ENCODE measurements at regions not wholly inside any gene's neighbourhood (a gene's known extent, or its start where the extent isn't known, plus 50 kb on each side); places are given as distances from the start of the nearest gene placed in this dataset.

GRCh38 chr6:44062771-44063560, 64.3 kb downstream of the MRPL14 start:
- no peak for DNase-seq (ENCODE audit: low read depth, low spot score)

DNA sequence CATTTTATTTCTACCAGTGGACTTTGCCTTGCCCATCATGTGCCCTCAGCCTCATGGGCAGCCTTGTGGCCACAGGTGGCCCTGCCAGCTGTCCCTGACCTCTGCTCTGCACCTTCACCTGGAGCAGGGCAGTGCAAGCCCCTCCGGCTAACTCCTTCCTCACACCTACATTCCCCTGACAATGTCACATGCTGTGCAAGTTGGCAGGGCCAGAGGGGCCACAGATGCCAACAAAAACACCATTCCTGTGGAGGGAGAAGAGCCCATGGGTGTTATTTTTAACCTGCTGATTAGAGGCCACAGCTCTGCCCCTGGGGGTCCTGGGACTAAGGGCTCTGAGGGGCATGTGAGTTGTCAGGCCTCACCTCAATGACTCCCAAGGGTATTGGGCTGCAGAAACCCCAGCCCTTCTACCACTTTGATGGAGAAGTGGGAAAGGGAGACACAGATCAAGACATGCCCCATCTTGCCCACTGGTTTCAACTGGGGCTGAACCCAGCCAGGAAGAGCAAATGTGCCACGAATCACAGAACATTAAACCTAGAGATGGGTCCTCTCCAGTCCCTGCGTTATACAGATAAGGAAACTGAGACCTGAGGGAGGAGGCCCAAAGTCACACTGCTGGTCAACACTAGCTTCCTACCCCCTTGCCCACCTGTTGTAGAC, 65.0 kb downstream of the MRPL14 start:
- DNase-seq (ENCODE audit: low read depth, low spot score), result no peak

DNA sequence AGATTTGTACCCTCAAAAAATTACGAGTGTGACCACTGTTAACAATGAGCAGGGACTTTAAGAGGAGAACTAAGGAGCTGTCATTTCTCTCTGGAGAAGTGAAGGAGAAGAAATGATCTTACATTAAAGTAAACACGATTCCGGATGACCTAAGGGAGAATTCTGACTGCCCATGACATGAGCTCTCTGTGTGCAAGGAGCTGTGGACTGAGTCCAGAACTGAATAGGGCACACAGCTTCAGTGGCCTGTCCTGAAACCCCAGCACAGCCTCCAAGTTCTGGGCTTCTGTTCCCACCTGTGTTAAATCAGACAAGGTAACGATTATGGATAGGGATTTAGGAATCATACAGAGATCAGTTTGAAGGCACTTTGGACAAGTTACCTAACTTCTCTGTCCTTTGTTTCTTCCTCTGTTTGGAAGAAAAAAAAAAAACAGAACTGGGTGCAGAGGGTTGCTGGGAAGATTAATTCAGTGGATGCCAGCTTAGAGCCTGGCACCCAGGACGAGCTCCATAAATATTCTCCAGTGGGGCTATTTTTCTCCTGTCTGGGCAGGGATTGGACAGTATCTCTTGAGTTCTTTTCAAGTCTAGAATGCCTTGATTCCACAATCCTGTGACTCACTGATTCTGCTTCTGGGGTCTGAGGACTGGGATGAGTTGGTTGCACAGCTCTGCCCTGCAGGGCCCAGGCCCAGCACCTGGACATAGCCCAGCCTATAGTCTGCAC, 65.7 kb downstream of the MRPL14 start:
- DNase-seq (ENCODE audit: low read depth, low spot score), result no peak

GRCh38 chr6:44060612-44061374, 66.5 kb downstream of the MRPL14 start:
- no peak for DNase-seq (ENCODE audit: low read depth, low spot score)

- DNase-seq (ENCODE audit: low read depth, low spot score), result no peak
These were observed 67.6 kb downstream of the MRPL14 start for GRCh38 chr6:44059359-44060346.

DNA sequence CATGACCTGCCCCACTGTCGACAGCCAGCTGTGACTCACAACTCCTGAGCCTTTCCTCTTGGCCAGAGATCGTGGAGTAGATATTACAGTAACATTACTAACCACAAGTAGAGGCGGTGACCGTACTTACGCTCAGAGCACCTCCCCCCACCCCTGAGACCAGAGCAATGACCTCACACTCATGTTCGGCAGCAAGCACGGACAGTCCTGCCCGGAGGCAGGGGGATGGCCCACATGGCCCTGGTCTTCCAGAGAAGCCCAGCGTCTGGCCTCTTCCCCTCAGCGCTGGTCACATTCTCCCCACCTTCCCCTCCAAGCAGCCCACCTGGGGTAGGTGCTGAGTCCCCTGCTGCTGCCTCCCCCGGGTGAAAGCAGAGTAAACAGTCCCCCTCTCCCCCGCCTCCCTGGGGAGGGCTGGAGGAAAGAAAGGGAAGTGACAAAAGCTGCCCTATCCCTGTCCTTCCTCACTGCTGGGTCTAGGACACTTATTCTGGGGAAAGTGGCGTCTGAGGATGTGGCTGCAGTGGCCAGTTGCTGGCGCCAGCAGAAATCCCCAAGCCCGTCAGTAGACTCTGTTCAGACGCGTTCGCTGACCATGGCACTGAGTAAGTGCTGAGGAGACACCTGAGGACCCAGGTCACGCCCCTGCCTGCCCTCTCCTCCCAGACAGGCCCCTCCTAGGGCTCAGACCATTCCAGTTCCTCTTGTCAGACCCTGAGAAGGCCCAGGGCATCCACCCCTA, 68.5 kb downstream of the MRPL14 start:
- DNase-seq (ENCODE audit: low read depth, low spot score), result peak; percentile 85

DNA sequence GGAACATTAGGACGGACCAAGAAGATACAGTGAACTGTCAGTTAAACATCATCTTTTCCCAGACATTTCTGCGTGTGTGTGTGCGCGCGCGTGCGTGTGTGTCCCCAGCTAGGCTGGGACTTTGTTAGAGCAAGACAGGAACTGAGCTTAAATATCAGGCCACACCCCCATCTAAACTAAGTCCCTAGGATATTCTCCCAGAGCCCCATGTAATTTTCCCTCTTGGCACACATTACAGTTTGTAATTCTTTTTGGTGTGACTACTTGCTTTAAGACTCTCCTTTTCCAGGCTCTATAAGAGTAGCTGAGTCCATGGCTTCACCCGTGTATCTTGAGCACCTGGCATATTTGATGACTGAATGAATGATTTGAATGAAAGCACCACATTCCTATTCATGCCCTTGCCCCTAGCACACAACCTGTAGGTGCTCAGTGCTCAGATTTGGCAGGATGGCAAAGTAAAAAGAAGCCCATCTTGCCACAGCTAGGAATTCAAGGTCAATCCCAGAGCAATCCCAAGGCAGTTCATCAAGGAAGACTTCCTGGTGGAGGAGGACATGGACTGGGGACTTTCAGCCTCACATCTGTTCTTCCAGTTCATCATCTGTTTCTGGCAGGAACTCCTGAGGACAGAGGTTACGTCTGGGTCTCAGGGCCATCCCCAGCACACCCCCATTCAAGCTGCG, 69.2 kb downstream of the MRPL14 start:
- no peak for DNase-seq (ENCODE audit: low read depth, low spot score)

DNA sequence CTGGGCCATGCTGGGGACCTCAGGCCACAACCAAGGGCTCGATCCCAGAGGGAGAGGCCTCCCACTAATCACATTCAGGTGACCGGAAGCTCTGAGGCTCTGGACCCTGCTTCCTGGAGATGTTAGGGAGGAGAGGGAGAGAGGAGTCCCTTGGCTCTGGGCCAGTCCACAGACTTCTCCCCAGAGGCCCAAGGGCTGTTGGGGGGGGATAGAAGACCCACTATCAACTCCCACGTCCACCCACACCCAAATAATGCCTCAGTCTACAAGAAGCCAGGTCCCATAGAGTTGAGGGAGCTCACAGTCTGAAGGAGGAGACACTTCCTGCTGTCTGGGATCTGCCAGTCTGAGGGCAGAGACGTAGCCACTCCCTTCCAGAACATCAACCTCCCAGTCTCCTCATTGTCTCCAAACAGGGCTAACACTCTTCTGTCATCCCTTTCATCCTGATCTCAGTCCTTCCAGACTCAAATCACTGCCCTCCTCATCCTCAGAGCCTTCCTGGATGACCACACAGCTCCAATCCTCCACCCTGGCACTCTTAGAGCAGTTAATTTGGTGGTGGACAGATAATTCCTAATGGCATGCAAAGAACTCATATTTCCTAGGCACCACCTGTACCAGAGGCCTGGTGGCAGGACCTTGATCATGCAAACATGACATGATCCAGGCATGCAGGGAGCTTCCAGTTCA, 69.9 kb downstream of the MRPL14 start:
- no peak for DNase-seq (ENCODE audit: low read depth, low spot score)

- DNase-seq (ENCODE audit: low read depth, low spot score), result no peak
These were observed 70.6 kb downstream of the MRPL14 start for GRCh38 chr6:44056392-44057237.

DNA sequence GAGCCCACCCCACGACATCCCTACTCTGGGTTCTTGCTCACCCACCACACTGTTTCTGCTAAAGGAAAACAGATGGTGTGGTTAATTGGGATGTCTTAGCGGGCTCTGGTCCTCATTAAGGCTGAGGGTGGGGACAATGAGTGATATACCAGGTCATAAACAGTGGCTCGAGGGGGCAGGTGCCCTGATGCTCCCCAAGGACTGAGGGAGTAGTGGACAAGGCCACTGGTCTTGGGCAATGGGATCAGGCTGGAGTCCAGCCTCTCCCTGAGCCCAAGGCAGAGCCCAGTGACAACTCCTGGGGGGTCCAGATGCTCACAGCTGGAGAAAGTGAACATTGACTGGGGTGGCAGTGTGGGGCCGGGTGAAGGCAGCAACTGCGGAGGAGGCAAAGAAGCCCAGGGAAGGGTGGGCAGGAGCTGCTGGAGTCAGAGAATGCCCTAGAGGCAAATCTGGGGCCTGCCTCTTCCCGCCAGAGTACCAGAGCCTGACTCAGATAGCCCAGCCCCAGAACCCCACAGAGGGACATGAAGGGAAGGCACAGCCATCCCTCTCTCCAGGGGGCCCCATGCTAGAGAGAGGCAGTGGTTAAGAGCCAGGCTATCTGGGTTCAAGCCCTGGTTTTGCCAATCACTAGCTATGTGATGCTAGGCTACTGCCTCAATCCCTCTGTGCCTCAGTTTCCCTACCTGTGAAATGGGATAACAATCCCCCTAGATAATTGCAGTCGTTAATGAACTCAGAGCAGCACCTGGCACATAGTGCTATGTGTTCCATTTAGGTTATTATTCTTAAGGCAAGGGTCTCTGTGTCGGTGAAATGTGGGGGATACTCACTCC, 72.3 kb downstream of the MRPL14 start:
- DNase-seq (ENCODE audit: low read depth, low spot score), result no peak

DNA sequence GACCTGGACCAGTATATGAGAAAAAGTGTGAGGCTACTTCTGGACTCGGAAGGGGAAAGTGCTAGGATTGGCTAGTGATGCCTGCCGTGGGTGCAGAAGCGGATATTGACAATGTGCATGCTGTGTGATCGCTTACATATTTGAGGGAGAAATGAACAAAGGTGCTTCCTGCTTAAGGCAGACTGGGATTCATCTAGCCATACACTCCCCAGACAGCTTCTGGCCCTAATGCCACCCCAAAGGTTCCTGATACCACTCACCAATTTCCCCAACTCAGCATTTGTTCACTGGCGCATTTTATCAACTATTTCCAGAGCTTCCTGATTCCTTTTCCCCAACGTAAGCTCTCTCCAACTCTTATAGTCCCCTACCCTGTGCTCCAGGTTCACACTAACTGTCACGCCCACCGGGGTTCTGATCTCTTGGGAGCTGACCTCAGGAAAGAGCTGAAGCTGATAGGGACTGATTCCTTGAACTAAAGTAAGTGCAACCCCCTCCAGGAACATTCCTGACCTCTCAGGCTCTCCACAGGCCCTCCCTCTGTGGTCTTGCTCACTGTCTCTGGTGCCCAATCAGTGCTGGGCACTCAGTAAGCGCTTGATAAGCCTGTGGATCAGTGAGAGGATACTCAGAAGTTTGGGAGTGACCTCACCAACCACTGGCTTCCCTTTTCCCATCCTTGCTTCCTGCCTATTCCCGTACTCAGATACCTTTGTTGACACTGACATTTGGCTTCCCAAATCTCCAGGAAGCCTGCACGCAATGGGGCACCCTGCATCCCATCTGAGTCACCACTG, 73.3 kb downstream of the MRPL14 start:
- DNase-seq (ENCODE audit: low read depth, low spot score), result no peak

DNA sequence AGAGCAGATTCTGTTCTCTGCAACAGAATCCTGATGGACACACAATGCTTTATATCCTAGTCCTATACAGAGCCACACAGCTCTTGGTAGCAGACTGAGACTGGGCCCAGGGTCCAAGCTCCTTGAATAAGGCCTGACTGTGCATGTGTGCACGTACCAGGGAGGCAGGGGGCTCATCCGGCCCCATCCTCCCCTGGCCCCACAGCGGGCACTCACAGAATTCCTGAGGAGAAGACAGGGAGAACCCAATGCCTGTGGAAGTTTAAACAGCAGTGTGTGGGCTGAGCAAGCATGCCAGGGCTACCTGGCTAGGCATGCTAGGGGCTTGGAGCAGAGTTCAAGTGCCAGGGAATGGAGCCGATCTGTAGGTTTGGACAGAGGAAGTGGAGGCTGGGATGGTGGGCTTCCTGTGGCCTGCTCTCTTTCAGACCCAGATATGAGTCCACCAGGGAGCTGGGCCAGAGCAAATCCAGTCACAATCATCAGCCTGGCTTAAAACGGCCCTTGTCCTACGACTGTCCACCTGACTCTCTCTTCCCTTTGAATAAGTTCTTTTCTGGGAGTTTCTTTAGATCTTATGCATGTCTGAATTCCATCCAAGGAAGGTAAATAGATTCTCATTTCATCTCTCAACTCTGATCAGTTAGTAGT, 74.0 kb downstream of the MRPL14 start:
- no peak for DNase-seq (ENCODE audit: low read depth, low spot score)

GRCh38 chr6:44052419-44053023, 74.7 kb downstream of the MRPL14 start:
- DNase-seq (ENCODE audit: low read depth, low spot score), result no peak

DNA sequence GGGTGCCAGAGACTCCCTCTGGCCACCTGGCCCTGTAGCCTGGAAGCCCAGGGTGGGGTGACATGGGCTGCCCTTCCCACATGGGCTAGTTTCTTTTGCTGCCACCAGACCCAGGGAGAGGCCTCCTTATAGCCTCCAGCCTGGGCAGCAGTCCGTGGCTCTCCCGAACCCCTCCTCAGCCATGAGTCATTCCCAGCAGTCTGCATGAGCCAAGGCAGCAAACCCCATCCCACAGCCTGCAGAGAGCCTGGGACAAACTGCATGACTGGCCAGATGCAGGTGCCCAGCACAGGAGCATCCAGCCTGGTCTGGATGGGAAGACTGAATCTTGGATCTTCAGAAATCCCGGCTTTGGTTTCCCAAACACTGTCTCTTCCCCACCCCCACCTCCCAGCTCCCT, 75.7 kb downstream of the MRPL14 start:
- no peak for DNase-seq (ENCODE audit: low read depth, low spot score)

GRCh38 chr6:44050872-44051505, 76.3 kb downstream of the MRPL14 start:
- DNase-seq (ENCODE audit: low read depth, low spot score), result no peak

All from smooth muscle cell of the brain vasculature (primary cell).